H1 (cell line): ENCODE measurements at regions not wholly inside any gene's neighbourhood (a gene's known extent, or its start where the extent isn't known, plus 50 kb on each side); places are given as distances from the start of the nearest gene placed in this dataset.

ENCODE experiments used
- CTCF ChIA-PET: fragments of 300-600 bp; sonication (Branson Sonifier 250); formaldehyde crosslinking; loops from one replicate; lab custom pipeline; 2021; ENCODE audit not compliant: partially characterized antibody; lab: Charles Lee
- POLR2A ChIA-PET: fragments of 300-600 bp; sonication (Branson Sonifier 250); formaldehyde crosslinking; loops from one replicate; lab custom pipeline; 2021; ENCODE audit warnings: inconsistent platforms; ENCODE audit not compliant: partially characterized antibody; lab: Charles Lee
- DNase-seq, 2 experiments: peaks; one replicate each; pipeline versions ENCODE4 v3.0.0 to v3.0.0-alpha.2; 2010 to 2022; ENCODE audit warnings: low spot score in 2 of 2, low read depth in 1 of 2, mixed read lengths in 1 of 2
- FAIRE-seq: peaks from 2 replicates; lab custom pipeline; 2011; peaks lifted over from hg19 to GRCh38; lab: Jason Lieb, UNC
- H2AFZ ChIP-seq: 2 replicates; pipeline ENCODE4 v1.8.1; 2012; ENCODE audit warnings: low read length, inconsistent platforms
- H2AK5ac ChIP-seq: 2 replicates; pipeline ENCODE4 v1.6.1; 2013; ENCODE audit warnings: low read depth, low read length
- H2BK120ac ChIP-seq: replicated peaks from 2 replicates; pipeline ENCODE3; 2013; ENCODE audit warnings: low read depth, low read length, inconsistent platforms
- H2BK12ac ChIP-seq: 2 replicates; pipeline ENCODE4 v1.6.1; 2013; ENCODE audit warnings: low read depth, low read length
- H2BK15ac ChIP-seq: 2 replicates; pipeline ENCODE4 v1.6.1; 2013; ENCODE audit warnings: low read length
- H2BK20ac ChIP-seq: 2 replicates; pipeline ENCODE4 v1.6.1; 2013; ENCODE audit warnings: low read length
- H2BK5ac ChIP-seq: 2 replicates; pipeline ENCODE4 v1.6.1; 2013; ENCODE audit warnings: low read depth, low read length
- H3K14ac ChIP-seq: 2 replicates; pipeline ENCODE4 v1.6.1; 2013; ENCODE audit warnings: inconsistent platforms; ENCODE audit not compliant: insufficient read length
- H3K18ac ChIP-seq: 2 replicates; pipeline ENCODE4 v1.6.1; 2013; ENCODE audit warnings: low read length; ENCODE audit errors: extremely low read depth
- H3K23ac ChIP-seq: 2 replicates; pipeline ENCODE4 v1.6.1; 2013; ENCODE audit warnings: inconsistent platforms; ENCODE audit not compliant: insufficient read length
- H3K23me2 ChIP-seq: 2 replicates; pipeline ENCODE4 v1.6.1; 2013; ENCODE audit warnings: low read depth, low read length
- H3K27ac ChIP-seq: 2 replicates; pipeline ENCODE4 v1.6.1; 2011; ENCODE audit warnings: low read depth, low read length, inconsistent platforms
- H3K27me3 ChIP-seq, 4 experiments: replicated peaks in 1 of 4; 1 replicate in 1 of 4; 2 replicates in 3 of 4; pipeline versions ENCODE4 v1.6.1 to v1.8.1; 2011 to 2013; ENCODE audit warnings: low read length in 3 of 4, mild to moderate bottlenecking in 3 of 4, inconsistent platforms in 2 of 4, mixed read lengths in 2 of 4, moderate library complexity in 1 of 4; ENCODE audit not compliant: control insufficient read depth in 3 of 4, insufficient read depth in 3 of 4; ENCODE audit errors: extremely low read depth in 1 of 4
- H3K36me3 ChIP-seq, 4 experiments: 2 replicates each; pipeline versions ENCODE4 v1.6.1 to v1.8.1; 2011 to 2013; ENCODE audit warnings: mild to moderate bottlenecking in 4 of 4, low read length in 3 of 4, moderate library complexity in 2 of 4, control low read depth in 1 of 4, inconsistent platforms in 1 of 4; ENCODE audit not compliant: insufficient read depth in 4 of 4, control insufficient read depth in 2 of 4
- H3K4ac ChIP-seq: replicated peaks from 2 replicates; pipeline ENCODE3; 2013; ENCODE audit warnings: low read length, low read depth, mixed read lengths, inconsistent platforms; ENCODE audit not compliant: insufficient read length
- H3K4me1 ChIP-seq, 4 experiments: replicated peaks in 1 of 4; 1 replicate in 1 of 4; 2 replicates in 3 of 4; pipeline versions ENCODE4 v1.6.1 to v1.8.1; 2011 to 2013; ENCODE audit warnings: low read length in 3 of 4, inconsistent platforms in 2 of 4, mixed read lengths in 1 of 4; ENCODE audit not compliant: insufficient read depth in 4 of 4, control insufficient read depth in 3 of 4
- H3K4me2 ChIP-seq, 2 experiments: 2 replicates each; pipeline versions ENCODE4 v1.6.1 to v1.8.1; 2011 to 2013; ENCODE audit warnings: low read depth in 2 of 2, low read length in 2 of 2, control low read depth in 1 of 2, inconsistent platforms in 1 of 2, mild to moderate bottlenecking in 1 of 2; ENCODE audit not compliant: insufficient read depth in 1 of 2
- H3K4me3 ChIP-seq, 4 experiments: fragments of 200-600, 300-600 bp in 1 of 4; sonication (generic), shearing (Covaris generic), sonication (Bioruptor Twin) in 1 of 4; 2 replicates each; pipeline versions ENCODE4 v1.5.1 to v1.8.1; 2011 to 2016; ENCODE audit warnings: low read length in 4 of 4, low read depth in 3 of 4, control low read depth in 2 of 4, inconsistent platforms in 2 of 4, mild to moderate bottlenecking in 2 of 4, mixed read lengths in 1 of 4, moderate library complexity in 1 of 4; ENCODE audit not compliant: insufficient read depth in 2 of 4; ENCODE audit errors: extremely low read depth in 1 of 4
- H3K56ac ChIP-seq: replicated peaks from 2 replicates; pipeline ENCODE3; 2013; ENCODE audit warnings: low read depth, mild to moderate bottlenecking, mixed read lengths, low read length, inconsistent platforms; ENCODE audit not compliant: insufficient read length
- H3K79me1 ChIP-seq: 2 replicates; pipeline ENCODE4 v1.6.1; 2013; ENCODE audit warnings: low read depth, low read length, control low read depth
- H3K79me2 ChIP-seq, 2 experiments: 2 replicates each; pipeline versions ENCODE4 v1.6.1 to v1.8.1; 2012 to 2013; ENCODE audit warnings: low read length in 2 of 2, mild to moderate bottlenecking in 2 of 2, inconsistent platforms in 1 of 2; ENCODE audit not compliant: insufficient read depth in 2 of 2, control insufficient read depth in 1 of 2
- H3K9ac ChIP-seq, 4 experiments: replicated peaks in 1 of 4; 1 replicate in 1 of 4; 2 replicates in 3 of 4; pipeline versions ENCODE4 v1.6.1 to v1.8.1; 2011 to 2013; ENCODE audit warnings: low read depth in 3 of 4, low read length in 3 of 4, control low read depth in 2 of 4, mild to moderate bottlenecking in 2 of 4, moderate library complexity in 2 of 4, inconsistent platforms in 1 of 4; ENCODE audit errors: extremely low read depth in 1 of 4
- H3K9me3 ChIP-seq, 2 experiments: 2 replicates each; pipeline versions ENCODE4 v1.6.1 to v1.8.1; 2012 to 2013; ENCODE audit warnings: mild to moderate bottlenecking in 2 of 2, moderate library complexity in 2 of 2, control low read depth in 1 of 2, inconsistent platforms in 1 of 2, low read depth in 1 of 2, low read length in 1 of 2, mixed read lengths in 1 of 2; ENCODE audit not compliant: insufficient read depth in 2 of 2
- H4K20me1 ChIP-seq, 2 experiments: replicated peaks in 1 of 2; 2 replicates each; pipeline versions ENCODE3 to v1.8.1; 2011 to 2013; ENCODE audit warnings: inconsistent platforms in 2 of 2, low read length in 2 of 2, mild to moderate bottlenecking in 1 of 2; ENCODE audit not compliant: insufficient read depth in 2 of 2, control insufficient read depth in 1 of 2
- H4K5ac ChIP-seq: 2 replicates; pipeline ENCODE4 v1.6.1; 2013; ENCODE audit warnings: low read length, low read depth, mixed read lengths, inconsistent platforms; ENCODE audit not compliant: insufficient read length
- H4K8ac ChIP-seq: 2 replicates; pipeline ENCODE4 v1.8.0; 2013; ENCODE audit warnings: mild to moderate bottlenecking, moderate library complexity, low read length, inconsistent platforms; ENCODE audit not compliant: insufficient read depth; ENCODE audit errors: extremely low read depth
- H4K91ac ChIP-seq: replicated peaks from 2 replicates; pipeline ENCODE3; 2013; ENCODE audit warnings: low read length, mixed read lengths, inconsistent platforms; ENCODE audit not compliant: insufficient read length
- ASH2L ChIP-seq: fragments of 200-600, 300-600 bp; sonication (generic); IDR thresholded peaks from one replicate; pipeline ENCODE4 v1.7.1; 2017; ENCODE audit warnings: low read length
- CHD2 ChIP-seq: IDR thresholded peaks from 2 replicates; pipeline ENCODE4 v1.6.1; 2012; ENCODE audit warnings: low read length, improper control_type of control experiment
- E2F6 ChIP-seq: IDR thresholded peaks from 2 replicates; pipeline ENCODE4 v1.6.1; 2012; ENCODE audit warnings: inconsistent platforms
- EGR1 ChIP-seq: IDR thresholded peaks from 2 replicates; pipeline ENCODE4 v1.6.1; 2011; ENCODE audit warnings: low read depth, low read length, borderline replicate concordance
- HDAC6 ChIP-seq: IDR thresholded peaks from one replicate; pipeline ENCODE4 v1.7.1; 2012; ENCODE audit warnings: low read depth, mild to moderate bottlenecking, inconsistent platforms, low read length, moderate library complexity
- JUN ChIP-seq: IDR thresholded peaks from 2 replicates; pipeline ENCODE4 v1.6.1; 2011; ENCODE audit warnings: low read depth, mild to moderate bottlenecking, improper control_type of control experiment, low read length
- JUND ChIP-seq: IDR thresholded peaks from 2 replicates; pipeline ENCODE4 v1.6.1; 2011; ENCODE audit warnings: mild to moderate bottlenecking, improper control_type of control experiment, low read length
- KDM1A ChIP-seq: fragments of 200-600, 300-600 bp; sonication (generic); IDR thresholded peaks from 2 replicates; pipeline ENCODE4 v1.7.1; 2016; ENCODE audit warnings: mild to moderate bottlenecking, low read length, borderline replicate concordance
- KDM5A ChIP-seq: fragments of 200-600 bp; IDR thresholded peaks from 2 replicates; pipeline ENCODE4 v1.7.1; 2012; ENCODE audit warnings: mild to moderate bottlenecking, low read length, inconsistent platforms, mixed read lengths
- POLR2A ChIP-seq, 2 experiments: IDR thresholded peaks; 1 replicate in 1 of 2; 2 replicates in 1 of 2; pipeline ENCODE4 v1.6.1; 2011; ENCODE audit warnings: low read depth in 2 of 2, low read length in 2 of 2, mild to moderate bottlenecking in 2 of 2; ENCODE audit errors: control extremely low read depth in 1 of 2
- POLR2AphosphoS5 ChIP-seq: IDR thresholded peaks from 2 replicates; pipeline ENCODE4 v1.6.1; 2011; ENCODE audit warnings: low read depth, low read length
- RNF2 ChIP-seq: fragments of 200-900, 300-1000 bp; sonication (generic); IDR thresholded peaks from 2 replicates; pipeline ENCODE4 v1.7.1; 2016; ENCODE audit warnings: borderline replicate concordance, low read depth, mild to moderate bottlenecking, antibody characterized with exemption, low read length; ENCODE audit not compliant: poor library complexity, severe bottlenecking; ENCODE audit errors: missing control alignments
- TAF1 ChIP-seq: IDR thresholded peaks from 2 replicates; pipeline ENCODE4 v1.6.1; 2011; ENCODE audit warnings: mild to moderate bottlenecking, low read depth, low read length
- TCF12 ChIP-seq: IDR thresholded peaks from 2 replicates; pipeline ENCODE4 v1.6.1; 2011; ENCODE audit warnings: low read depth, mild to moderate bottlenecking, low read length
- WGBS, 2 experiments: shearing (Covaris generic) in 1 of 2; methylation state at CpG; one replicate each; pipeline versions ENCODE4 v1.1.6 to v1.1.7; 2013 to 2015; ENCODE audit warnings: low lambda C conversion rate in 2 of 2, mixed read lengths in 2 of 2, inconsistent platforms in 1 of 2, low coverage in 1 of 2, missing lambda C conversion rate in 1 of 2; ENCODE audit not compliant: insufficient replicate concordance in 2 of 2, insufficient coverage in 1 of 2, insufficient read length in 1 of 2; ENCODE audit errors: extremely low coverage in 1 of 2, missing lambda C conversion rate in 1 of 2; 5-methylcytosine and 5-hydroxymethylcytosine counted together

- FAIRE-seq: no peak
- H3K27ac ChIP-seq: no peak overlapping the region
- no peaks in the 10 kb centered on the region for H3K4me1 ChIP-seq
- H2AK5ac ChIP-seq: no peak overlapping the region
- no peak overlapping the region for H4K5ac ChIP-seq
- no peak overlapping the region for H2AFZ ChIP-seq
- H4K8ac ChIP-seq: no peak overlapping the region
- no peak overlapping the region for H3K4me2 ChIP-seq
- H3K36me3 ChIP-seq: no peaks in the 10 kb centered on the region
- TF ChIP-seq POLR2A (IDR thresholded peaks at IDR 0.05; ENCODE audit: control extremely low read depth in 1 of 2, low read depth in 2 of 2, low read length in 2 of 2) (no peak), ASH2L (no peak), JUND (no peak), KDM5A (no peak), HDAC6 (no peak), TCF12 (no peak), EGR1 (no peak), JUN (no peak), TAF1 (no peak), KDM1A (no peak), POLR2AphosphoS5 (no peak), E2F6 (no peak), CHD2 (no peak), RNF2 (no peak)
- H2BK5ac ChIP-seq: no peak overlapping the region
- no peak overlapping the region for H4K91ac ChIP-seq
- no peak overlapping the region for H3K9ac ChIP-seq
- H3K56ac ChIP-seq: no peak overlapping the region
- 100% methylated on average over 1 of the region's 1 CpG; no CpG with 5 or more reads in 1 of the 2 experiments for WGBS, 2 experiments
- H2BK120ac ChIP-seq: no peak overlapping the region
- no peaks in the 10 kb centered on the region for H3K27me3 ChIP-seq
- no peak for DNase-seq
- H3K4ac ChIP-seq: no peak overlapping the region
- no peaks in the 10 kb centered on the region for H4K20me1 ChIP-seq
- H3K14ac ChIP-seq: no peak overlapping the region
- no peak overlapping the region for H3K23ac ChIP-seq
- H2BK15ac ChIP-seq: no peak overlapping the region
- H2BK20ac ChIP-seq: no peak overlapping the region
- CTCF ChIA-PET: interaction anchor here (0.6 to 1.7 kb wide), 2 partner anchors 9 to 29 kb away, joined by 3 to 6 read pairs; no protein-coding TSS in a partner anchor
- POLR2A ChIA-PET: no interaction called here
- H3K9me3 ChIP-seq: peaks cover 6 to 8% of the 10 kb centered on the region in 2 experiments
- H3K18ac ChIP-seq: no peak overlapping the region
- no peaks in the 10 kb centered on the region for H3K79me2 ChIP-seq
- no peaks in the 10 kb centered on the region; the same call in 1 of the 2 replicates for H3K79me1 ChIP-seq
- no peak overlapping the region for H2BK12ac ChIP-seq
- no peak overlapping the region for H3K4me3 ChIP-seq
- no peaks in the 10 kb centered on the region for H3K23me2 ChIP-seq
Observed at GRCh38 chr13:86841264-86841663, 829.9 kb upstream of the SLITRK5 start.
